Hepatocyte (in vitro differentiated cells): ENCODE measurements at regions not wholly inside any gene's neighbourhood (a gene's known extent, or its start where the extent isn't known, plus 50 kb on each side); places are given as distances from the start of the nearest gene placed in this dataset.

ENCODE experiments used
- DNase-seq: peaks from one replicate; pipeline ENCODE4 v3.0.0-alpha.2; 2016; ENCODE audit warnings: low spot score
- H2AFZ ChIP-seq: fragments of 200-600 bp; sonication (generic); 2 replicates; pipeline ENCODE4 v1.6.0; 2016; ENCODE audit warnings: antibody characterized with exemption, mild to moderate bottlenecking
- H3K27ac ChIP-seq: fragments of 200-600 bp; sonication (generic); 2 replicates; pipeline ENCODE4 v1.5.1; 2016; ENCODE audit warnings: mild to moderate bottlenecking
- H3K27me3 ChIP-seq: fragments of 200-600 bp; sonication (generic); 2 replicates; pipeline ENCODE4 v1.6.1; 2016
- H3K36me3 ChIP-seq: fragments of 200-600 bp; sonication (generic); replicated peaks from 2 replicates; pipeline ENCODE4 v1.5.1; 2016; ENCODE audit warnings: low read depth; ENCODE audit not compliant: insufficient read depth
- H3K4me1 ChIP-seq: fragments of 200-600 bp; sonication (generic); 2 replicates; pipeline ENCODE4 v1.5.1; 2016; ENCODE audit warnings: mild to moderate bottlenecking, moderate library complexity; ENCODE audit not compliant: insufficient read depth
- H3K4me2 ChIP-seq: fragments of 200-600 bp; sonication (generic); 2 replicates; pipeline ENCODE4 v1.6.0; 2016
- H3K4me3 ChIP-seq: fragments of 200-600 bp; sonication (generic); 2 replicates; pipeline ENCODE4 v1.5.1; 2016; ENCODE audit warnings: mild to moderate bottlenecking
- H3K79me2 ChIP-seq: fragments of 200-600 bp; sonication (generic); 2 replicates; pipeline ENCODE4 v1.6.0; 2017; ENCODE audit warnings: mild to moderate bottlenecking
- H3K9me2 ChIP-seq: fragments of 200-600 bp; sonication (generic); replicated peaks from 2 replicates; pipeline ENCODE4 v1.6.0; 2017; ENCODE audit warnings: mild to moderate bottlenecking; ENCODE audit not compliant: insufficient read depth
- H3K9me3 ChIP-seq: fragments of 200-600 bp; sonication (generic); 2 replicates; pipeline ENCODE4 v1.5.1; 2016; ENCODE audit warnings: low read depth, mild to moderate bottlenecking
- H4K20me1 ChIP-seq: fragments of 200-600 bp; sonication (generic); 2 replicates; pipeline ENCODE4 v1.6.0; 2016; ENCODE audit warnings: mild to moderate bottlenecking; ENCODE audit not compliant: insufficient read depth, poor library complexity, severe bottlenecking
- EZH2 ChIP-seq: fragments of 200-600 bp; sonication (generic); IDR thresholded peaks from 2 replicates; pipeline ENCODE4 v1.6.1; 2016; ENCODE audit warnings: antibody characterized with exemption, mild to moderate bottlenecking, borderline replicate concordance
- EZH2phosphoT487 ChIP-seq: fragments of 200-600 bp; sonication (generic); IDR thresholded peaks from one replicate; pipeline ENCODE4 v1.6.1; 2018; ENCODE audit warnings: antibody characterized with exemption, mild to moderate bottlenecking, low read depth, moderate library complexity; ENCODE audit not compliant: unreplicated experiment, severe bottlenecking
- WGBS: methylation state at CpG from one replicate; pipeline ENCODE4 v1.1.6; 2016; ENCODE audit warnings: low lambda C conversion rate; ENCODE audit errors: missing lambda C conversion rate; 5-methylcytosine and 5-hydroxymethylcytosine counted together
- TF ChIP-seq, protein P1 (sequence below): fragments of 200-600 bp; sonication (generic); IDR thresholded peaks from 2 replicates; pipeline ENCODE4 v1.5.1; 2016; ENCODE audit warnings: antibody characterized with exemption, mild to moderate bottlenecking; ENCODE audit not compliant: poor library complexity

DNA sequence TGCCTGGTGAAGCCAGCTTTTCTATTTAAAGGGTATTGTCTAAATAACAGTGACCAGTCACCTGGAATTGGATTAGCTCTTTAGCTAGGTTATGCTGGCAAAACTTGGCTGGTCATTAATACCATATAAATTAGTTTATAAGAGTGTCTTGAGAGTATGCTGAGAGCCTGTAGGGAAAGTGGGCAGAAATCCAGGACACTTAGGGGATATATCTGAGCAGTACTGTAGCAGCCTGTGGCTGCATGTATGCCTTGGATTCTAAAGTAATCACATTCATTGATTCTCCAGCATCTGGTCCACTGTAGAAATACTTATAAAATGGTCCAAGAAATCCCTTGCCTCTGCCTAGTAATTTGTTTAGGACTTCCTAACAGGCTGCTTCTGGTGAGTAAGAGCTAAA, 288.9 kb upstream of the DMAC1 start:
- no peaks in the 10 kb centered on the region for H4K20me1 ChIP-seq
- no peaks in the 10 kb centered on the region for H3K36me3 ChIP-seq
- no peak overlapping the region for H2AFZ ChIP-seq
- H3K4me1 ChIP-seq, result no peaks in the 10 kb centered on the region
- no peak overlapping the region for H3K27ac ChIP-seq
- no peaks in the 10 kb centered on the region for H3K27me3 ChIP-seq
- TF ChIP-seq, protein P1, sequence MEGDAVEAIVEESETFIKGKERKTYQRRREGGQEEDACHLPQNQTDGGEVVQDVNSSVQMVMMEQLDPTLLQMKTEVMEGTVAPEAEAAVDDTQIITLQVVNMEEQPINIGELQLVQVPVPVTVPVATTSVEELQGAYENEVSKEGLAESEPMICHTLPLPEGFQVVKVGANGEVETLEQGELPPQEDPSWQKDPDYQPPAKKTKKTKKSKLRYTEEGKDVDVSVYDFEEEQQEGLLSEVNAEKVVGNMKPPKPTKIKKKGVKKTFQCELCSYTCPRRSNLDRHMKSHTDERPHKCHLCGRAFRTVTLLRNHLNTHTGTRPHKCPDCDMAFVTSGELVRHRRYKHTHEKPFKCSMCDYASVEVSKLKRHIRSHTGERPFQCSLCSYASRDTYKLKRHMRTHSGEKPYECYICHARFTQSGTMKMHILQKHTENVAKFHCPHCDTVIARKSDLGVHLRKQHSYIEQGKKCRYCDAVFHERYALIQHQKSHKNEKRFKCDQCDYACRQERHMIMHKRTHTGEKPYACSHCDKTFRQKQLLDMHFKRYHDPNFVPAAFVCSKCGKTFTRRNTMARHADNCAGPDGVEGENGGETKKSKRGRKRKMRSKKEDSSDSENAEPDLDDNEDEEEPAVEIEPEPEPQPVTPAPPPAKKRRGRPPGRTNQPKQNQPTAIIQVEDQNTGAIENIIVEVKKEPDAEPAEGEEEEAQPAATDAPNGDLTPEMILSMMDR, result no peak
- TF ChIP-seq EZH2 (no peak), EZH2phosphoT487 (no peak)
- H3K4me3 ChIP-seq, result no peak overlapping the region
- H3K79me2 ChIP-seq, result no peaks in the 10 kb centered on the region
- H3K4me2 ChIP-seq, result no peak overlapping the region
- no peaks in the 10 kb centered on the region for H3K9me3 ChIP-seq
- no peaks in the 10 kb centered on the region for H3K9me2 ChIP-seq
- DNase-seq, result no peak

- Histone ChIP-seq H3K36me3 (no peaks in the 10 kb centered on the region), H3K4me1 (no peaks in the 10 kb centered on the region), H3K9me2 (no peaks in the 10 kb centered on the region), H3K4me3 (no peak overlapping the region), H4K20me1 (no peaks in the 10 kb centered on the region), H3K27me3 (no peaks in the 10 kb centered on the region), H3K9me3 (no peaks in the 10 kb centered on the region), H3K27ac (no peak overlapping the region), H2AFZ (no peak overlapping the region), H3K4me2 (no peak overlapping the region), H3K79me2 (no peaks in the 10 kb centered on the region)
- WGBS, result 83% methylated on average over 1 of the region's 1 CpG
- DNase-seq, result no peak
- no peak for TF ChIP-seq EZH2
- TF ChIP-seq EZH2phosphoT487, result no peak
- TF ChIP-seq, protein P1, result no peak
Observed at GRCh38 chr9:8085986-8086385, 286.4 kb upstream of the DMAC1 start.

DNA sequence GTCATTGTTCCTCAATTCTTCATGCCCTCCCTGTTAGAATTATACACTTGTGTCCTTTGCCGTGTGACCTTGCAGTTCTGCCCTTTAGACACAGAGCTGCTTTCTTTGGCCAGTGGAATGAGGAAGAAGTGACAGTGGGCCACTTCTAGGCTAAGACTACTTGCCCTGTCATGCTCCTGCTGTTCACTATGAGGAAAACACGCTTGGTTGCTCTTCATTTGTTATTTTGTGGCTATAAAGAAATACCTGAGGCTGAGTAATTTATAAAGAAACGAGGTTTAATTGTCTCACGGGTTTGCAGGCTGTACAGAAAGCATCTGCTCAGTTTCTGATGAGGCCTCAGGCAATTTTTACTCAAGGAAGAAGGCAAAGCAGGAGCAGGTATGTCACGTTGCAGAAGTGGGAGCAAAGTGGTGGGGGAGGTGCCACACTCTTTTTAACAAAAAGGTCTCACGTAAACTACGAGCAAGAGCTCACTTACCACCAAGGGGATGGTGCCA, 279.1 kb upstream of the DMAC1 start:
- 79% methylated on average over 7 of the region's 7 CpGs for WGBS
- TF ChIP-seq, protein P1, result no peak
- no peak for TF ChIP-seq EZH2
- no peak for TF ChIP-seq EZH2phosphoT487
- DNase-seq, result no peak

DNA sequence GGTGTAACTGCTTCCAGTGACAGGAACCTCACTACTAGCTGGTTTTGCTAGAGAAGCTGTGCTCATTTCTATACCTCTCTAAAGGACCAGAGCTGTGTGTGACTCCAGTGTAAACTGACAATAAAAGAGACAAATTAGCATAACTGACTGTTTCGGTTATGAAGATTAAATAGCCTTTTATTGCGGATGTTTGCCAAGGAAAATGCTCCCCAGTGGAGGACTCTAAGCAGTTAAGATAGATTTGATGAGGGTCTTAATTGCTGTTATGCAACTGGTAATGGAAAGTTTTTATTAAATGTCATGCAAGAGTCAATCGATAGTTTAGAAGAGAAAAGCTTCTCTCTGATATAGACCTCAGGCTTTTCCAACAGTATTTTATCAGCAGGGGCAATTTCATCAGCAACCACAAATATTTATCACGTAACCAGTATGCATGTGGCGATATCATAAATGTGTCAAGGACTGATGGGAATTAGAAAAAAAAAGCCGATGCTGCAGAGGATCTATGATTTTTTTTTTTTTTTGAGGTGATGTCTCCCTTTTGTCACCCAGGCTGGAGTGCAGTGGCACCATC, 275.2 kb upstream of the DMAC1 start:
- Histone ChIP-seq H3K9me3 (no peaks in the 10 kb centered on the region), H3K9me2 (no peaks in the 10 kb centered on the region), H3K27ac (no peak overlapping the region), H3K4me2 (no peak overlapping the region), H3K4me3 (no peak overlapping the region), H2AFZ (no peak overlapping the region), H3K27me3 (no peaks in the 10 kb centered on the region), H3K79me2 (no peaks in the 10 kb centered on the region), H3K36me3 (no peaks in the 10 kb centered on the region), H4K20me1 (no peaks in the 10 kb centered on the region), H3K4me1 (no peaks in the 10 kb centered on the region)
- WGBS, result 64% methylated on average over 6 of the region's 6 CpGs
- TF ChIP-seq EZH2phosphoT487 (no peak), EZH2 (no peak)
- TF ChIP-seq, protein P1, result no peak
- no peak for DNase-seq

More for the DNA sequence above, 279.1 kb upstream of the DMAC1 start:
- H3K9me2 ChIP-seq, result no peaks in the 10 kb centered on the region
- H2AFZ ChIP-seq, result no peak overlapping the region
- no peak overlapping the region for H3K4me2 ChIP-seq
- no peaks in the 10 kb centered on the region for H3K36me3 ChIP-seq
- H3K27ac ChIP-seq, result no peak overlapping the region
- H3K79me2 ChIP-seq, result no peaks in the 10 kb centered on the region
- H3K9me3 ChIP-seq, result no peaks in the 10 kb centered on the region
- no peak overlapping the region for H3K4me3 ChIP-seq
- H3K27me3 ChIP-seq, result no peaks in the 10 kb centered on the region
- no peaks in the 10 kb centered on the region for H4K20me1 ChIP-seq
- no peaks in the 10 kb centered on the region for H3K4me1 ChIP-seq
